ENCODE measurements at regions not wholly inside any gene's neighbourhood (a gene's known extent, or its start where the extent isn't known, plus 50 kb on each side); places are given as distances from the start of the nearest gene placed in this dataset.

DNA sequence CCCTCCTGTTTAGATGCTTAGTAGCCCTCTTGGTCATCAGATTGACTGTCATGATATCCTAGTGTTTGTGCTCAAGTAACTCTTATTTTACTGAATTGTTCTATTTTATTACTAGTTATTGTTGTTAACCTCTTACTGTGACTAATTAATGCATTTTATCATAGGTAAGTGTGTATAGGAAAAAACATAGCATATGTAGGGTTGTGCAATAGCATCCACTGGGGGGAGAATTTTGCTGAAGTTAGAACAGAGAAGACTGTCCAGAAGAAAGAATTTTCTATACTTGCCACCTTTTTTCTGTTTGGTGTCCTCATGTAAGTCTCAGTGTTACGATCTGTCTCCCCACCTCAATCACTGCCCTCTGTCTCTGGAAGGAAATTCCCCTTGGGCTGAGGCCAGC is 177.4 kb downstream of the RPIA start:
- TF ChIP-seq CTCF (conservative IDR thresholded peaks at IDR 0.05; ENCODE audit: low read depth, low read length) = no peak
- TF ChIP-seq EZH2 (IDR thresholded peaks at IDR 0.05; ENCODE audit: low read length, unreplicated experiment) = no peak
- no peak for TF ChIP-seq EZH2phosphoT487 (IDR thresholded peaks at IDR 0.05; ENCODE audit: borderline replicate concordance, low read length)
